Fibroblast of pulmonary artery (primary cell): ENCODE measurements at regions not wholly inside any gene's neighbourhood (a gene's known extent, or its start where the extent isn't known, plus 50 kb on each side); places are given as distances from the start of the nearest gene placed in this dataset.
"Not testable (repeated sequence)": the region's sequence is repeated elsewhere in the genome, so short reads cannot be mapped to it uniquely, and the experiment has no call there.

Source experiments
- DNase-seq: peaks from one replicate; pipeline ENCODE4 v3.0.0-alpha.2; 2010; ENCODE audit warnings: low read depth
- H3K4me3 ChIP-seq: replicated peaks from 2 replicates; pipeline ENCODE4 v1.5.1; 2011; ENCODE audit warnings: low read depth, mild to moderate bottlenecking, control low read depth, low read length, moderate library complexity
- TF ChIP-seq, protein P1 (sequence below): IDR thresholded peaks from 2 replicates; pipeline ENCODE4 v1.5.1; 2011; ENCODE audit warnings: mild to moderate bottlenecking, control low read depth, low read length, inconsistent platforms; ENCODE audit errors: missing control alignments

DNA sequence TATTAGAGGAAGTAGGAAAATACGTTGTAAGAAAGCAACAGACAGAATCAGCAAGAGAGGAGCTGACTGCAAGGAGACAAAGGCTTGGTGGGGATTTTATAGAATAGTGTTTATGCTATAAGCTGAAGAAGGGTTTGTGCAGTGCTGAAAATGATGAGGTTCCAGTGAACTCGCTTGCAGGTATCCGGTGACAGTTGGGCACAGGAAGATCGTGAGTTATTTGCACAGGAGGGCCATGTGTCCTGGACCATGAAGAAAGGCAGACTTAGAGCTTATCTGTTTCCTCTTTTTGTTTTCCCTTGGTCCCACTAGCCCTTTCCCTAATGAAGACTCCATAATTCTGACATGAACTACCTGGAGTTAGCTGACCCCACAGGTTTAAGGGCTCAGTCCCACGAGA lies 61.4 kb downstream of the NXNL2 start:
- no peak overlapping the region for H3K4me3 ChIP-seq
- no peak for DNase-seq
- TF ChIP-seq, protein P1, sequence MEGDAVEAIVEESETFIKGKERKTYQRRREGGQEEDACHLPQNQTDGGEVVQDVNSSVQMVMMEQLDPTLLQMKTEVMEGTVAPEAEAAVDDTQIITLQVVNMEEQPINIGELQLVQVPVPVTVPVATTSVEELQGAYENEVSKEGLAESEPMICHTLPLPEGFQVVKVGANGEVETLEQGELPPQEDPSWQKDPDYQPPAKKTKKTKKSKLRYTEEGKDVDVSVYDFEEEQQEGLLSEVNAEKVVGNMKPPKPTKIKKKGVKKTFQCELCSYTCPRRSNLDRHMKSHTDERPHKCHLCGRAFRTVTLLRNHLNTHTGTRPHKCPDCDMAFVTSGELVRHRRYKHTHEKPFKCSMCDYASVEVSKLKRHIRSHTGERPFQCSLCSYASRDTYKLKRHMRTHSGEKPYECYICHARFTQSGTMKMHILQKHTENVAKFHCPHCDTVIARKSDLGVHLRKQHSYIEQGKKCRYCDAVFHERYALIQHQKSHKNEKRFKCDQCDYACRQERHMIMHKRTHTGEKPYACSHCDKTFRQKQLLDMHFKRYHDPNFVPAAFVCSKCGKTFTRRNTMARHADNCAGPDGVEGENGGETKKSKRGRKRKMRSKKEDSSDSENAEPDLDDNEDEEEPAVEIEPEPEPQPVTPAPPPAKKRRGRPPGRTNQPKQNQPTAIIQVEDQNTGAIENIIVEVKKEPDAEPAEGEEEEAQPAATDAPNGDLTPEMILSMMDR = no peak

DNA sequence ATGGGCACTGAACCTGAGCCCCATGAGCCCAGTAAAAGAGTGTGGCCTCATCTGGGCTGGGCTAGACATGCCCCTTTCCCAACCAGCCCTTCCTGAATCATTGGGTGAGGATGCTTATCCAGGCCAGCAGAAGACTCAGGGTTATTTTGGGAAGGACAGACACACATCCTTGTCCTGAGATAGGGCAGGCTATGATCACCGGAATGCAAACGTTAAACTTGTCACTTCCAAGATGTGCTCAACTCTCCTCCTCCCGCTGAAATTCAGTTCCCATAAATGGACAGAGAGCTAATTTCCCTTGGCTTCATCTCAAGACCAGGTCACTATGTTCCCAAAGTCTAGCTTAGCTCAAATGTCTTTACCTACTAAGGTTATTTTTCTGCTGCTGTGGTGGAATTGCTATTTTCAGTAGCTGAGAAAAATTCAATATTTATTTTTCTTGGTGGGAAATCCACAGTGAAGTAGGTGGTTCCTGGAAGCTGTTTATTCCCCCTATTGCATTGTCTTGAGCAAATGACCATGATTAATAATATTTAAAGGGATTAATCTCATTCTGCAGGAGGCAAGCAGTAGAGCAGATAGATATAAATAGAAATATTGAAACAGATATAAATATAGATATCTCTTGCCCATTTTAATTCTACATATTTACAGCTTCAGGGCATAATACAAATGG lies 70.0 kb downstream of the NXNL2 start:
- H3K4me3 ChIP-seq = no peak overlapping the region
- DNase-seq = no peak
- TF ChIP-seq, protein P1 = no peak

DNA sequence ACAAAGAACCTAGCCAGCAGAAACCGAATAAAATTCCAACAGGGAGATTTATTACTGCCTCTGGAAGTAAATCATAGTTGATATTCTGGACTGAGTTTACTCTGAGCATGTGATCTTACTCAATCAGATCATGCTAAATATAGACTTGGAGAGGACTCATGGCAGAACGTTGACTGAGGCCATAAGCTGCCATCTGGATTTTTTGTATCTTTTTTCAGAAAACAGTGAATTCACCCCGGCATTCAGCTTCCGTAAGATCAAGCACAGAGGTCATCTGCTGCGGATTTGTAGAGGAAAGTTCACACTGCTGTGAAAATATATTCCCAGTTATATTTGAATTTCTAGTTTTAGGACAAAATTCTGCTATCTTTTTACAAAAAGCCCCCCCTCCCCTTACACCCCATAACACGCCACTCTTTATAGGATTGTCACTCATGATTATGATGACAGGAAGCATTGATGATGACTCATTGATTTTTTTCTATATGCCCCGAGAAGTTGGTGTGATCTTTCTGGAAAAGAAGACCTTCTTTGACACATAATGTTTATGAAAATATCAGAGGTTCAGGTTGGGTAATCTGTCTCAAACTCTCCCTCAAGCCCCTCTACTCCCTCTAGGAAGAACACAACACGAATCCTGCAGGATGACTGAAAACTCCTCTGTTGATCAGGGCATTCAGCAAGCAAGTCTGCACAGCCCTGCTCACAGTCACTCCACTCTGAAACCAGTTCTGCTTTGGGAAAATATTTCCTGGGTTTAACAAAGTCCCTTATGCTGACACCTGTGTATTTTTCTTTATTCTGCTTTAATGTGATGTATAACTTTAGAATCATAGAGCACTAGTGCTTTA lies 70.8 kb downstream of the NXNL2 start:
- no peak overlapping the region for H3K4me3 ChIP-seq
- TF ChIP-seq, protein P1 = no peak
- DNase-seq = peak; percentile 36

DNA sequence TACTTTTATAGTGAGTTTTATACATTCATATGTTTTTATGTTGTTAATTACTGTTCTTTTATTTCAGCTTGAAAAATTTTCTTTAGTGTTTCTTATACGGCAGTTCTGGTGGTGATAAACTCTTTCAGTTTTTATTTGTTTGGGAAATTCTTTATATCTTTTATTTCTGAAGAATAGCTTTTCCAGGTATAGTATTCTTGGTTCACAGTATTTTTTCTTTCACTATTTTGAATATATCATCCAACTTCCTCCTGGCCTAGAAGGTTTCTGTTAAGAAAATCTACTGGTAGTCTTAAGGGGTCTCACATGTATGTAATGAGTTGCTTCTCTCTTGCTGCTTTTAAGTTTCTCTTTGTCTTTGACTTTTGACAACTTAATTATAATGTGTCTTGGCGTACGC lies 79.4 kb downstream of the NXNL2 start:
- no peak for DNase-seq
- no peak overlapping the region for H3K4me3 ChIP-seq
- TF ChIP-seq, protein P1 = no peak

DNA sequence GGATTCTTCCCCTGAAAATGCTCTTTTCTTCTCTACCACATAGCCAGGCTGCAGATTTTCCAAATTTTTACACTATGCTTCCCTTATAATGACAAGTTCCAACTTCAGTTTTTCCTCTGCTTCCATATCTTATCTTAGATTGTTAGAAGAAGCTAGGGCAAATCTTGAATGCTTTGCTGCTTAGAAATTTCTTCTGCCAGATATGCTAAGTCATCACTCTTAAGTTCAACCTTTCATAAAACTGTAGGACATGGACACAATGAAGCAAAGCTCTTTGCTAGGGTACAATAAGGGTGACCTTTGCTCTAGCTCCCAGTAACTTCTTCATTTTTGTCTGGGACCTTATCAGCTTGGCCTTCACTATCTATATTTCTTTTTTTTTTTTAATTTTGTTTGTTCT lies 88.7 kb downstream of the NXNL2 start:
- TF ChIP-seq, protein P1 = no peak
- no peak for DNase-seq
- no peak overlapping the region for H3K4me3 ChIP-seq

DNA sequence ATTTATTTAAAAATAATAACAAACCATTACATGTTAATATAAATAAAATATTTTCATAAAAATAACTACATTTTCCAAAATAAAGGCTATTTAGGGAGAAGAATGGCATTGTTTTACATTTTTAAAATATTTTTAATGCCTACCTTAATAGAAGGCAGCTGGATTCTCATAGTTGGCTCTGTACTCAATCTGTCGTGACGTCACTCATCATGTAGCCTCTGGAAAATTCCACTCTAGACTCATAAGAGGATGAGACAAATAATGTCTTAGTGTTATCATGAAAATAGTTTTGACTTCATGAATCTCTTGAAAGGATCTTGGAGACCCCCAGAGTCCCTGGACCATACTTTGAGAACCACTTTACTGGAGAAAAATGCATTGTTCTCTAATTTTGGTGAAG lies 93.1 kb downstream of the NXNL2 start:
- no peak overlapping the region for H3K4me3 ChIP-seq
- TF ChIP-seq, protein P1 = no peak
- no peak for DNase-seq

DNA sequence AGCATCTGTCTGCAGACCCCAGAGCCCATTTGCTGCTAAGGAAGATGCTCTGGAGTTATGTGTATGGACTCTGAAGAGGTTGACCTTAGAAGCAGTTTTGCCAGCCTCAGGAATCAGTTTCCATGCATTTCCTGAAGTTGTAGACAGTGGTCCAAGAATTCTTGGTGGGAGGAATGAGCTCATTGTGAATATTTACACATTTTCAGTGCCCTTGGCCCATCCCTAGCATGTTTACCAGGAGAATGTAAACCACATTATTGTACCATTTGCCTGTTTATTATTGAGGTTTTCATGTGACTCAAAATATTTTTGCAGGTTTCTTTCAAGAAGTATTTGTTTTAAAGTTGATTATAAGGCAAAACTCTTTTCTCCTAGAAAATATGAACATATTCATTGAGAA lies 93.8 kb downstream of the NXNL2 start:
- no peak for DNase-seq
- TF ChIP-seq, protein P1 = no peak
- H3K4me3 ChIP-seq = no peak overlapping the region

DNA sequence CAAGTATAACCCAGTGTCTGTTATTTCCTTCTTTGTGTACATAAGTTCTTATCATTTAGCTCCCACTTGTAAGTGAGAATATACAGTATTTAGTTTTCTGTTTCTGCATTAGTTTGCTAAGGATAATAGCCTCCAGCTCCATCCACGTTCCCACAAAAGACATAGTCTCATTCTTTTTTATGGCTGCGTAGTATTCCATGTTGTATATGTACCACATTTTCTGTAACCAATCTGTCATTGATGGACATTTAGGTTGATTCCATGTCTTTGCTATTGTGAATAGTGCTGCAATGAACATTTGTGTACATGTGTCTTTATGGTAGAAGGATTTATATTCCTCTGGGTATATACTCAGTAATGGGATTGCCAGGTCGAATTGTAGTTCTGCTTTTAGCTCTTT lies 95.6 kb downstream of the NXNL2 start:
- DNase-seq, H3K4me3 ChIP-seq: not testable (repeated sequence)
